HG03196 (cell line): ENCODE measurements at regions not wholly inside any gene's neighbourhood (a gene's known extent, or its start where the extent isn't known, plus 50 kb on each side); places are given as distances from the start of the nearest gene placed in this dataset.

Experiments
- ATAC-seq: cut with Tn5 transposase; IDR thresholded peaks from one replicate; pipeline ENCODE4 v1.9.1; 2021; ENCODE audit not compliant: unreplicated experiment

DNA sequence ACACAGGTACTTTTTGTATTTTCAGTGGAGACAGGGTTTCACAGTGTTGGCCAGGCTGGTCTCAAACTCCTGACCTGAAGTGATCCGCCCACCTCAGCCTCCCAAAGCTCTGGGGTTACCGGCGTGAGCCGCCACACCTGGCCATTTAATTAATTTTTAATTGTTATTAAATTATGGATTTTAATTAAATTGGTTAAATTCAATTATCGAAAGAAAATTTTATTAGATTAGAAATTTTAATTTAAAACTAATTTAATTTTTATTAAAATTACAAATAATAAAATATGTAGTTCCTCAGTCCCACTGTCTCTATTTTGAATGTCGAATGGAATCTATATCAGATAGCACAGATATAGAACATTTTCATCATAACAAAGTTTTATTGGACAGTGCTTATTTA, 416.5 kb downstream of the GABRG2 start:
- no peak for ATAC-seq

DNA sequence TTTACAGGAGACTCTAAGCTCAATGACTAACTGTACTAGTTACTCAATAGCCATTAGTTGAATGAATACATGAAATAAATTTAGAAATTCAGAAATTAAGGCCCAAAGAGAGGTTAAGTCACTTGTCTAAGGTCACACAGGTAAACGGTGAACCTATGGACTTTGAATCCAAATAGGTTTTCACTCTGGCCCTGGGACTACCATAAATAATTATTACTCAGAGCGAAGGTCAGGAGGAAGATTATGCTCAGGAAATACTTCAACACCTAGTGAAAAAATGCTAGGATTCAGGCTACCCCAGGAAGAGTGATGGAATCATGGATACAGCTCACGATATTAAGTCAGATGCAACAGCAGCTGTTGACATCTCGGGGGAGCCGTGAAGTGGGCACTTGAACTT, 417.4 kb downstream of the GABRG2 start:
- no peak for ATAC-seq

DNA sequence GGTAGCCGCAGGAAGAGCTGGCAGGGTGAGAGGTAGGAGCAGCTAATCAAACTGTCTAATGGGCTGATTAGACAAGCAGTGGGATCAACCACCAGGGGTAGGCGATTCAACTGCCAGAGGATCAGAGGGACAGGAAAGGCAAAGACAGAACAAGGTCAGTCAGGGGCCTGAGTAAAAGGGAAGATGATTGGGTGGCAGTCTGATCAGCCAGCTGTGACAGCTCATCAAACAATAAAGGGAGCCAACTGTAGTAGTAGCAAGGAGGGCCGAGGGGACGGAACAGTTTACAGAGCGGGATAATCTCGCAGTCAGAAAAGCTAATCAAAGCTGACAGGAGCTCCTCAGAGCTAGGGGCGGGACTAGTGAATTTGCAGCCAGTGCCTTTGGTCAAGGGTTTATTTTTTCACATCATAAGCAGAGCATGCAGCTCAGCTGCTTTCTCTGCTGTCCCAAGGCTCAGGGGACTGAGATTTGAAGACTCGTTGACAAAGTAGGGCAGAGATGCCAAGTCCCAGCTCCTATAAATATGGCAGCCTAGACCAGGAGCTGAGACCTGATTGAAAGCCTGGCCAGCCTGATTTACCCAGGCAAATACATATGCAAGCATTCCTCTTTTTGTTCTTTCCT, 418.2 kb downstream of the GABRG2 start:
- no peak for ATAC-seq

DNA sequence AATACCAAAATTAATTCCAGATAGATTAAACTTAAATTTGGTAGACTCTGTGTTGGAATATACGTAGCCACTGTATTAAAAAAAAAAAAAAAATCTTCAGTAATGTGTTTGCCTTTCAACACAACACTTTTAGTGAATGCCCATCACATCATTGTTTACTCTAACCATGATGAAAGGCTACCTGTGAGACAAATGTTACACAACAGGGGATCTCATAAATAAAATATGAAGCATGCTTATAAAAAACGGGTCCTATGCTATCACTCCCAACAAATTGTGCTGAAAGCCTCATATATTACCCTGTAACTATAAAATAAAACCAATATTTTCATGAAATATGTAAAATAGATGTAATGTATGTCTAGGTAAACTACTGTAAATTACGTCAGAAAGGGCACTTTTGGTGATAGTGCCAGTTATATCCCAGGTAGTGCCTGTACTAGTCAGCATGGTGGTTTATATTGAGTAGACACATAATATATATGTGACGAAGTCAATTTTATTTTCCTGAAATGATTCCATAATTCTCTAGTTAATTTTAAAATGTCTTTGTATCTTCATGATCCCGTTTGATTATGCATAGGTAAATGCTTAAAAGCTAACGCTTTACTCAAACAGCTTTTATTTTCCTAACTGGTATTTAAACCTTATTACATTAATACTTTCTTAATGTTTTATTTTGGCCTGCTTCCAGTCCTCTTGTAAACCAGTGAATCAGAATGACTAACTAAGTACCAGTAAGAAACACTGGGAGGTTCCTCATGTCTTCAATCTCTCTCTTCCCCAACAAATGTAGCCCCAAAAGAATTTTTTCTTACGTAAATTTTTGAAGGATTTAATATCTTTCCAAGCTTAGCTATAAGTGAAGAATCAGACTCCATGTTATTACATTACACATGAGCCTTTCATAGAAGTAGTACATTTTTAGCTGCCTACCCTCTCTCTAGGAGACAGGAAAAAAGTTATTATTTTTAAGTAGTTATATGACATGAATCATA, 420.3 kb downstream of the GABRG2 start:
- ATAC-seq: no peak

DNA sequence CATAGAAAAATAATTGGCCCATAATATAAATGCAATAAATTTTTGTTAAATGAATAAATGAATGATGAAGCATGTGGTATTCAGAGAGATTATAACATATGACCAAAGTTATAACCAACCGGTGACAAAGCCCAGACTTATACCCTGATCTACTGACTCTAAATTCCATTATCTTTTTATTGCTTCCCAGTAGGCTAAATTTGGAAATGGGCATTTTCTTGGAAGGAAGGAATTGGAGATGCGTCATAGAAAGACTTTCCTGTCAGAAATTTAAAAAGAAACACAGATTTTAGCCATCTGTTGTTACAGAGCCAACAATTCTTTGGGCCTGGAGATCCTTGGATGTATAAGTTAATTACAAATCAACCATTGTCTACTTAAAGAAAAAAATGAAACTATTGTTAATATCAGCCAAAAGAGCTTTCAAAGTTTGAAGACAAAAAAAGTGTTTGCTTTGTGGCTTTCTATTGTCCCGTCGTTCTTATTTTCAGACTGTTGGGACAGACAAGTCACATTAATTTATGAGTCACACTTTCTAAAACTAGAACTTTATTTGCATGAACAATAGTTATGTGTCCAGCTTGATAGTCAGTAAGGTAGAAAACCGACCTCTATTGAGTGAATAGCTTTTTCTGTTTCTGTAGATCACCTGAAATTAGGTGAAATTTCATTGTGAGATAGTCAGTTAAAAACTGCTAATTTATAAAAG, 428.7 kb downstream of the GABRG2 start:
- no peak for ATAC-seq

DNA sequence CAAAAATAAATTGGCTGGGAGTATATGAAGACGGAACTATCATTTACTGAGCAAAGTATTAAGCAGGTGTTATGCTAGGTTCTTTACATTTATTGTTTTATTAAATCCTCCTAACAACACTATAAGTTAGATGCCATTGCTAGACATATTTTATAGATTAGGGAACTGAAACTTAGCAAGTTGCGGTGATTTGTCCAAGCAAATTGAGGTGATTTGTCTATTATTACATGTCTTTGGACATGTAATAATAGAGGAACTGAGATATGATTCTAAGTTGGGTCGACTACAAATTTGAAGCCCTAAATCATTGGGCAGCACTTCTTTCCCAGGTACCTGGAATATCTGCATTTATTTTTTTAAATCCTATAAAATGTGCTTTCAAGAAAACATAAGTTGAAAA, 429.9 kb downstream of the GABRG2 start:
- no peak for ATAC-seq

DNA sequence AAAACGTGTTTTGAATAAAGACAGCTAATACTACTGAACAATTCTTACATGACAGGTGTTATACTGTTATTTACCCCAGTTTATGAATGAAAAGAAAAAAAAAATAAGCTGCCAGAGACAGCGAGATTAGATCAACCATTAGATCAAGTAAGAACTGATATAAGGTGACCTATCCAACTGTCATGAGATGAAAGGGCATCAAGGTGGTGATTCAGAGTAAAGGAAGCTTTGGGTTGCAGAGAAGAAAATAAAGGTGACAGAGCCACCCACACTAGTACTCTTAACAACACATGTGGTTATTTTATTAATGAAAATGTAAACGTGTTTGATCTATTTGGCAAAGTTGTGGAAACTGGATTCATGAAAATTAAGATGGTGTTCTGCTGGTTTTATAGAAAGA, 435.2 kb downstream of the GABRG2 start:
- ATAC-seq: no peak

DNA sequence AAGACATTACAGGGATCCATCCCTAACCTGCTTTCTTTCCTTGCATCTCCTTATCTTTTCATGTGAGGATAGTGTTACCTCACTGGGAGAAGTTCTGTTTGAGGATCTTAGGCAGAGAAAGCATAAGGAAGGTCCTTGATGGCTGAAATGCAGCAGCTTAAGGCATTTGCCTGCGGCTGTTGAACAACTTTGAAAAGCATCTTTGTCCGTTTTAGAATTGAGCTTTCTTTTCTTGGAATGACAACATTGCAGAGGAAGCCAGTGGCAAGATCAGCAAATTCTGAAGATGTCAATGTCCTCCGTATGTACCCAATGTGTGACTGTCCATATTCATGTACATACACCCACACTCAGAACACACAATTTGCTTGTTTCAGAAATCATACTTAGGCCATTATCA, 436.2 kb downstream of the GABRG2 start:
- no peak for ATAC-seq

DNA sequence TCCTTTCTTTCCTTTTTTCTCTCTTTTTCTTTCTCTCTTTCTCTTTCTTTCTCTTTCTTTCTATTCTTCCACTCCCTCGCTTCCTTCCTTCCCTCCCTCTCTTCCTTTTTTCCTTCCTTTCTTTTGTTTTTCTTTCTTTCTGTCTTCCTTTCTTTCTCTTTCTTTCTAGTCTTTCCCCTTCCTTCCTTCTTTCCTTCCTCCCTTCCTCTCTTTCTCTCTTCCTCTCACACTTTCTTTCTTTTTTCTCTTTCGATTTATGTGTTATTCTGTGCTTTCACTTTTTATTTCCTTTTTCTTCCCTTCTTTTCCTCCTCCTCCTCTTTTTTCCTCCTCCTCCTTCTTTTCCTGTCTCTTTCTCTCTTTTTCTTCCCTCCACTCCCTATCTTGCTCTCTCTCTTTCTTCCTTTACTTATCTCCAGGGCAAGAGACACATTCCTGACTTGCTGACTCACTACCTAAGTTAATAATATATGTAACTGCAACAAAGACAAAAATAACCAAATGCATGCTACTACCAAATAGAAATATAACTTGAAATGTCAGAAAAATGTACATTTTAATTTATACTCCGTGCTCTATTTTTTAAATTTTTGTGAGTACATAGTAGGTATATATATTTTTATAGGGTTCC, 445.5 kb downstream of the GABRG2 start:
- ATAC-seq: no peak

DNA sequence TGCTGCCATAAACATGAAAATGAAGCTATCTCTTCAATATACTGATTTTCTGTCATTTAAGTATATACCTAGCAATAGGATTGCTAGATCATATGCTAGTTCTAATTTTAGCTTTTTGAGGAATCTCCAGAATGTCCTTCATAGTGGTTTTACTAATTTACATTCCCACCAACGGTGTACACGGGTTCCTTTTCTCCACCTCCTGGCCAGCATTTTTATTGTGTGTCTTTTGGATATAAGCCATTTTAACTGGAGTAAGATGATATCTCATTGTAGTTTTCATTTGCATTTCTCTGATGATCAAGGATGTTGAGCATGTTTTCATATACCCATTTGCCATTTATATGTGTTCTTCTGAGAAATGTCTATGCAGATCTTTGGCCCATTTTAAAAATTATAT, 446.5 kb downstream of the GABRG2 start:
- ATAC-seq: no peak

DNA sequence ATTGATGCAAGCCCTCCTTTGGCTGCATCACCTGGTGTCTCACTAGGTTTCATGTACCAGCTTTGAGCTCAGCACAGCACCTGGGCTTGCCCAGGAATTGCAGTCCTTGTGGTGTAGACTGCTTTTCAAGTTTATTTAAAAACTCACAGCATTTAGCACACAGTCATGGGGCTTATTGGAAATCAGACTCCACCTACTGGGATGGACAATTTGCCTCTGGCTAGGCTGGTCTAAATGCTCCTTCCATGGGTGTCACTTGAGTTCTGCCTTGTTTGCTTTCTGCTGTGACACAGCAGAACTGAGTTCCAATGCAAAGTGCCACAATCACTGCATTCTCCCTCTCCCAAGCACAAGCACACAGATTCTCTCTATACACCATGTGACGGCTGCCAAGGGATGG, 453.3 kb downstream of the GABRG2 start:
- no peak for ATAC-seq

DNA sequence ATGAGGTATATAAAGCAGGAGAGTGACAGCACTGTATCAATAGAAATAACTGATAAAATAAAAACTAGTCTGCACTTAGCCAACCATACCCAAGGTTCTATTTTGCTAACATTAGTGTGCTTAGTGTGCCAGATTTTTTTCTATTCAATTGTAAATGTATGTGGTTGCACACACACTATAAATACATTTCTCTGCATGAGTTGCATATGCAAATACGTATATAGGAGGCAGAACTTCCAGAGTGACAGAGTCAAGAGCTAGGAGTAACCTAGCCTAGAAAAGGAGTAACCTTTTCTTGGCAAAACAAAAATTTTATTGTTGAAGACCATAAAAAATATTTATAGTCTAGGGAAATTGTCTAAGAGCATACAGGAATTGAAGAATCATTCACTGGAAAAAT, 461.6 kb downstream of the GABRG2 start:
- no peak for ATAC-seq

DNA sequence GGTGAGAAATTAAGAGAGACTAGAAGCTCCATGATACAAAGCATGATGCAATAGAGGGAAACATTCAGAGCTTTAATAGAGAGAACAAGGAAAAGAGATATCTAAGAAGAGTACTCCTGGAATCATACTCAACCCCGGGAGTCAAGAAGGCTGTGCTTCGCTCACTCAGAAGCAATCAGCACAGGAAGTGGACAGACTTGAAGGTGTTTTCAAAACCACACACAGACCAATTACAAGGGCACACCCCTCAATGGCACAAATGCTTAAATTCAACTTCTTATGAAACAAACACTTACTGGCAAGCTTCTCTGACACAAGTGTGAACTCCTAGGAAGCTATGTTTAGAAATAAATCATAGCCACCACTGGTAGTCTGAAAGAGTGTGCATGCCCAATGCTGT, 462.3 kb downstream of the GABRG2 start:
- ATAC-seq: no peak

DNA sequence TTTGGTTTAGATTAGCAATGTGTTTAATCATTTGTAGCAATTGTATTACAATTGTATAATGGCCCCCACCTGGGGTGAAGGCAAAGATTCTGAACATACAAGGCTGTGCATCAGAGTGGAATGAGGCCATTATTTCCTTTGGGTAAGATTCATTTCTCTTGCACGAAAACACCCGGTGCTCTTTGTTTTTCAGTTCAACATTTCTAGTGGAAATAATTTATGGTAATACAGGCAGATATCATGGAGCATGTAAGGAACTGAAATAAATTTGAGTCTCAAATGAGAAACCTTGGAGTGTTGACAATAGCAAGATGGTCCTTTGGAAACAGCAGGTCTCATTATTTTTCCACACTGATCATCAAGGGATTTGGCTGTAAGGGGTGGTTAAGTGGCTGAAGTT, 475.9 kb downstream of the GABRG2 start:
- ATAC-seq: no peak

DNA sequence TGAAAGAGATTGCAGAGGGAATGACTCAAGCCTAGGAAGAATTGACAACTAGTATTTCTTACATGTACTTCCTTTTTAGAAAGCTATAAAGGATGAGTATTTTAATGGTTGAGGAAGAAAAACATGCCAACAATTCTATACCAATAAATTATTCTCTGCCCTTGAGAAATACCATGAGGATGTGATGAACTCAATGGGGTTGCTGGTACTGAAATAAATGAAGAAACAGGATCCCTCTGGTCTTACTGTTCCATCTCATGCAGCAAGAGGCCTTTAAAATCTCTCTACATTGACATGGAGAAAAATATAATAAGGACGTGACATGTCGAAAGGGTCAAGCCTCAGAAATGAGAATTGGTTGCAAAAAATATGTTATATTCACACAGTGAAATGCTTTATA, 477.3 kb downstream of the GABRG2 start:
- no peak for ATAC-seq

DNA sequence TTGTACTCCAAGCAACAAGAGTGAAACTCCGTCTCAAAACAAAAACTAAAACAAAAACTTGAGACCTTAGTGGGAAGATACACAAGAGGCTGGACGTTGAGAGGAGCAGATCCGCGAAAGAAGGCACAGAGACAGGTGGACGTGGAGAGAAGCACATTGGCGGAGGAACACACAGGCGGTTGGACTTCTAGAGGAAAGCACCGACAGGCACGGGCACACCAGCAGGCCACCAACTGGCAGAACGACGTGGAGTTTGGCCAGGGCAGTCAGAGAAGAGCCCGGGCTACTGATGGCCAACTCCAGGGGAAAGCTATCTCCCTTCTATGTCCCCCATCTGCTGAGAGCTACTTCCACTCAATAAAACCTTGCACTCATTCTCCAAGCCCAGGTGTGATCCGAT, 482.7 kb downstream of the GABRG2 start:
- ATAC-seq: no peak

DNA sequence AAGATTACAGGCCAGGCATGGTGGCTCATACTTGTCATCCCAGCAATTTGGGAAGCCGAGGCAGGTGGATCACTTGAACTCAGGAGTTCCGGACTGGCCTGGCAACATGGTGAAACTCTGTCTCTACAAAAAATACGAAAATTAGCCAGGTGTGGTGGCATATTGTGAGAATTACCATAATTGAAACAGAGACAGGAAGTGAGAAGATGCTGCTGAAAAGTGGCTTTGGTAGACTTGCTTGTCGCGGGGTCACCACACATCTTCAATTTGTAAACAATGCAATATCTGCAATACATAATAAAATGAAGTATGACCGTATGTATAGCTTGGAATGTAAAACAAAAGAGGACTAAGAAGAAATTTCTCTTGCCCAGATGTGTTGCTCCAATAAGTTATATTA, 490.5 kb downstream of the GABRG2 start:
- no peak for ATAC-seq

DNA sequence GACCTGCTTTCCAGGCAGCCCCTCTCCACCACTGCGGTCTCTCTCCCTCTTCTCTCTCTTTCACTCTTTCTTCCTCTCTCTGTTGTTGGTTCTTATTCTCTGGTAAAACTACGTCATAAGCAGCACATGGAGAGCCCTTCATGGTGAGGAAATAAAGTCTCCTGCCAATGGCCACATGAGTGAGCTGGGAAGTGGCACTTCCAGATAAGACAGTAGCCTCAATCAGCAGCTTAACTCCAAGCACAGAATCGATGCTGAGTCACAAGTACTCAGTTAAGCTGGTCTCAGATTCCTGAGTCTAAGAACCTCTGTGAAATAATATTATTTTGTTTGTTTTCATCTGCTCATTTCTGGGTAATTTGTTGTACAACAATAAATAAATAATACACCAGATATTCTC, 500.1 kb downstream of the GABRG2 start:
- no peak for ATAC-seq

DNA sequence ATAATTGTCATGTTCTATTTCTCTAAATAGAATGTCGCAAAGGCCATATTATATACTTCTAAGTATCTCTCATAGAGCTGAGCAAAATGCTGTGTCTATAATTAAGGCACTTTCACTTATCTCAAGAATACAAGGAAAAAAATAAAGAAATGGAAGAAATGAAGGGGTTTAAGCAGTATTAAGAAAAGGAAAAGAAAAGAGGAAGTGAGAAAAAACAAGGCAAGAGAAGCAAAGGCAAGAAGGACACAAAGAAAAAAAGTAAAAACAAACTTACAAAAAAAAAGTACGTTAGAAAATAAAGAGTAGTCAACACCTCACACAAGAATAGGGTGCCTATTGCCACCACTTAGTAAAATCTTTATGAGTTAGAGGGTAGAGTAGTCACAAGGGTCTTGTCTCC, 506.2 kb downstream of the GABRG2 start:
- no peak for ATAC-seq

DNA sequence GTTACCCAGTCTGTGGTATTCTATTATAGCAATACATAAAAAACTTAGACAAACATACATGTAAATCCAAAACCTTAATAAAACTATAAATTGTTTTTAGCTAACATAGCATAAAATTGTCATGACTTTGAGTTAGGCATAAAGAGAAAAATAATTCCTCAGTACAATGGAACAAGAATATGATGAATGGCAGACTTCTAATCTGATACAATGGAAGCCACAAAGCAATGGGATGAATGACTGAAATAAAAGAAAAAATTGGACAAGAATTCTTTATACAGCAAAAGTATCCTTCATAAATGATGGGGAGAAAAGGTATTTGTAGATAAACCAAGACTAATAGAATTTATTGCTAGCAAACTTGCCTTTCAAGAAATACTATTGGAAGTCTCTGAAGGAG, 524.2 kb downstream of the GABRG2 start:
- ATAC-seq: no peak

DNA sequence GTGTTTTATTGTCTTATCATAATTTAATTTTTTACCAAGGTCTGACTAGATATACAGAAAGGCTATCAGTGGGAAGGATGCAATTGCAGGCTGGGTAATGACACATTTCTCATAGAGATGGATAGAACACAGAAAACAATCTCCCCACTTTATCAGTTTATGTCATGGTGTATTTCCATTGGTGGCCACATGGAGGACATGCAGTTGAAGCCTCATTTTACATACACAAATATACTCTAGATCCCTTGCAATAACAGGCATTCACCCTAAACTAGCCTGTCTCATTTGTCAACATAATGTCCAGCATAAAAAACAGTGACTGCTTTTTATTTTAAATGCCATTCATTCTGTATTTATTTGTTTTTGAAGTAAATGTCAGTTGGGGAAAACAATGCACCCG, 526.3 kb downstream of the GABRG2 start:
- no peak for ATAC-seq
